ENCODE measurements at regions not wholly inside any gene's neighbourhood (a gene's known extent, or its start where the extent isn't known, plus 50 kb on each side); places are given as distances from the start of the nearest gene placed in this dataset.

- H3K9me3 ChIP-seq: no peaks in the 10 kb centered on the region
- no peak overlapping the region for H3K9ac ChIP-seq (ENCODE audit: low read depth in 2 of 2, low read length in 2 of 2)
- intact Hi-C loops (cut with DNase I): no loop called here
- no peak overlapping the region for H3K4me3 ChIP-seq
- no peaks in the 10 kb centered on the region for H3K27me3 ChIP-seq
- no peak for DNase-seq
- H3K27ac ChIP-seq: no peak overlapping the region
- TF ChIP-seq CTCF (IDR thresholded peaks at IDR 0.05): no peak
- H3K4me1 ChIP-seq: no peaks in the 10 kb centered on the region
- H3K36me3 ChIP-seq: no peaks in the 10 kb centered on the region
Observed at GRCh38 chr3:80668100-80668499, 900.3 kb upstream of the ROBO1 start.

GRCh38 chr3:80663426-80663825 lies 895.6 kb upstream of the ROBO1 start:
- H3K9ac ChIP-seq (ENCODE audit: low read depth in 2 of 2, low read length in 2 of 2): no peak overlapping the region
- intact Hi-C loops (cut with DNase I): no loop called here
- H3K9me3 ChIP-seq: no peaks in the 10 kb centered on the region
- H3K36me3 ChIP-seq: no peaks in the 10 kb centered on the region
- DNase-seq: no peak
- H3K4me1 ChIP-seq: no peaks in the 10 kb centered on the region
- H3K27ac ChIP-seq: no peak overlapping the region
- TF ChIP-seq CTCF (IDR thresholded peaks at IDR 0.05): no peak
- H3K4me3 ChIP-seq: no peak overlapping the region
- no peaks in the 10 kb centered on the region for H3K27me3 ChIP-seq

GRCh38 chr3:80655216-80655615 lies 887.4 kb upstream of the ROBO1 start:
- no peak for TF ChIP-seq CTCF (IDR thresholded peaks at IDR 0.05)
- Histone ChIP-seq H3K9ac (ENCODE audit: low read depth in 2 of 2, low read length in 2 of 2) (no peak overlapping the region), H3K36me3 (no peaks in the 10 kb centered on the region), H3K27ac (no peak overlapping the region), H3K9me3 (no peaks in the 10 kb centered on the region), H3K27me3 (no peaks in the 10 kb centered on the region), H3K4me1 (no peaks in the 10 kb centered on the region), H3K4me3 (no peak overlapping the region)
- DNase-seq: no peak
- intact Hi-C loops (cut with DNase I): no loop called here

- Histone ChIP-seq H3K9ac (ENCODE audit: low read depth in 2 of 2, low read length in 2 of 2) (no peak overlapping the region), H3K27me3 (no peaks in the 10 kb centered on the region), H3K36me3 (no peaks in the 10 kb centered on the region), H3K9me3 (no peaks in the 10 kb centered on the region), H3K27ac (no peak overlapping the region), H3K4me1 (no peaks in the 10 kb centered on the region), H3K4me3 (no peak overlapping the region)
- no peak for TF ChIP-seq CTCF (IDR thresholded peaks at IDR 0.05)
- intact Hi-C loops (cut with DNase I): no loop called here
- no peak for DNase-seq
Observed at GRCh38 chr3:80649170-80649569, 881.4 kb upstream of the ROBO1 start.

- Histone ChIP-seq H3K4me1 (no peaks in the 10 kb centered on the region), H3K9ac (ENCODE audit: low read depth in 2 of 2, low read length in 2 of 2) (no peak overlapping the region), H3K4me3 (no peak overlapping the region), H3K9me3 (no peaks in the 10 kb centered on the region), H3K27ac (no peak overlapping the region), H3K36me3 (no peaks in the 10 kb centered on the region), H3K27me3 (no peaks in the 10 kb centered on the region)
- DNase-seq: no peak
- no peak for TF ChIP-seq CTCF (IDR thresholded peaks at IDR 0.05)
- intact Hi-C loops (cut with DNase I): no loop called here
Observed at GRCh38 chr3:80643421-80643820, 875.6 kb upstream of the ROBO1 start.

All from colonic mucosa (tissue), 4 donors.